HG03108 (cell line): ENCODE measurements at regions not wholly inside any gene's neighbourhood (a gene's known extent, or its start where the extent isn't known, plus 50 kb on each side); places are given as distances from the start of the nearest gene placed in this dataset.

Experiments
- ATAC-seq: cut with Tn5 transposase; IDR thresholded peaks from one replicate; pipeline ENCODE4 v1.9.1; 2021; ENCODE audit warnings: moderate library complexity; ENCODE audit not compliant: unreplicated experiment

DNA sequence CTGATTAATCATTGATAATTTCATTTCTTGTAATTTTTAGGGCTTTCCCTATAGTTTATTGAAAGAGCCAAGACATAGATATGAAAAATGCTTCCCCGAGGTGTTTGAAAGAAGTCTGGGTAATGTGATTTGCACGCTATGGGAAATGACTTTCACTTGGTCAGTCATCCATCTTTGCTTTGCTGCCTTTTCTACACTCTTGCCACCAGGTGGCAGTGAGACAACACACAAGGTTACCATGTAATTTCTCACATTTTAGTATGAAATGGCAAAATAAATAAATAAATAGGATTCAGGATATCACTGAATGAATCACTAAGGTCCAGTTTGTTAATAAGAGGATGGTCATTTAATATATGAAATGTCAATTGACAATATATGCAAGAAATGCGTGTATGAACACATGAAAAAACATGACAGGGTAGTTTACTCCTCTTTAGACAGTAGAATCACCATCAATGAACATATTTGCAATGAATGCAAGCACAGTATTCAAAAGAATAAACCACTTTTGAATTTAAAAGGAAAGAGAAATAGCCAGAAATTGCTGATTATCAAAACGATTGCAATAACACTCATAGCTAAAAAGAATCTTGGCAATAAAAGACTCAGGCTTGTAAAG is 52.2 kb upstream of the KCNH7 start:
- ATAC-seq = peak; percentile 88

DNA sequence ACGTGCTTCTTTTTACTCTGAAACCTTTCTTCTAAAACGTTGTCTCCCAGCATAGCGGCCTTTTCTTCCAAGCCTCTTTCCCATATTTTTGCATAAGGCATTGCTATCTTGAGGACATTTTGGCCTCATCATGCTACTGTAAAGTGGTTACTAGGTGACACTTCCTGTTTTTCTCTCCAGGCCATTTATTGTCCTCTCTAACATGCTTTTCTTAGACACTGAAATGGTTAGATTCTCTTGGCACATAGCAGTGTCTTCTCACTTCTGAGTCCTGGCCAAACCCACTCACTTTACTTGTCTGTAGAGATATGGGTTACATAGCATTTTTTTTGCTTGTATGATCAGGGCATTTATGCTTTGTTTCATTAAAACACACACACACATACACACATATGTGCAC is 50.1 kb upstream of the KCNH7 start:
- ATAC-seq = no peak
